ENCODE measurements at regions not wholly inside any gene's neighbourhood (a gene's known extent, or its start where the extent isn't known, plus 50 kb on each side); places are given as distances from the start of the nearest gene placed in this dataset.

- Mint-ChIP-seq H3K4me1 (ENCODE audit: low read depth) (no peaks in the 10 kb centered on the region), H3K36me3 (ENCODE audit: low read depth) (no peaks in the 10 kb centered on the region), H3K9me3 (no peaks in the 10 kb centered on the region), H3K4me3 (no peak overlapping the region), H3K27me3 (ENCODE audit: insufficient read depth) (no peaks in the 10 kb centered on the region), H3K27ac (no peak overlapping the region)
- intact Hi-C loops (cut with micrococcal nuclease): no loop called here
- DNase-seq (ENCODE audit: low spot score): no peak
These were observed 108.1 kb downstream of the GNAT3 start for GRCh38 chr7:80403686-80404241.

- Mint-ChIP-seq H3K27me3 (ENCODE audit: insufficient read depth) (no peaks in the 10 kb centered on the region), H3K4me1 (ENCODE audit: low read depth) (no peaks in the 10 kb centered on the region), H3K9me3 (no peaks in the 10 kb centered on the region), H3K36me3 (ENCODE audit: low read depth) (no peaks in the 10 kb centered on the region), H3K27ac (no peak overlapping the region), H3K4me3 (no peak overlapping the region)
- DNase-seq (ENCODE audit: low spot score): no peak
- intact Hi-C loops (cut with micrococcal nuclease): no loop called here
These were observed 110.2 kb downstream of the GNAT3 start for GRCh38 chr7:80401708-80402107.

GRCh38 chr7:80393786-80394185 lies 118.1 kb downstream of the GNAT3 start:
- Mint-ChIP-seq H3K27me3 (ENCODE audit: insufficient read depth) (no peaks in the 10 kb centered on the region), H3K27ac (no peak overlapping the region), H3K4me3 (no peak overlapping the region), H3K9me3 (no peaks in the 10 kb centered on the region), H3K36me3 (ENCODE audit: low read depth) (no peaks in the 10 kb centered on the region), H3K4me1 (ENCODE audit: low read depth) (no peaks in the 10 kb centered on the region)
- intact Hi-C loops (cut with micrococcal nuclease): loop anchor here (5.0 kb wide), 1 partner anchor 256 kb away; no protein-coding TSS in a partner anchor
- DNase-seq (ENCODE audit: low spot score): no peak

DNA sequence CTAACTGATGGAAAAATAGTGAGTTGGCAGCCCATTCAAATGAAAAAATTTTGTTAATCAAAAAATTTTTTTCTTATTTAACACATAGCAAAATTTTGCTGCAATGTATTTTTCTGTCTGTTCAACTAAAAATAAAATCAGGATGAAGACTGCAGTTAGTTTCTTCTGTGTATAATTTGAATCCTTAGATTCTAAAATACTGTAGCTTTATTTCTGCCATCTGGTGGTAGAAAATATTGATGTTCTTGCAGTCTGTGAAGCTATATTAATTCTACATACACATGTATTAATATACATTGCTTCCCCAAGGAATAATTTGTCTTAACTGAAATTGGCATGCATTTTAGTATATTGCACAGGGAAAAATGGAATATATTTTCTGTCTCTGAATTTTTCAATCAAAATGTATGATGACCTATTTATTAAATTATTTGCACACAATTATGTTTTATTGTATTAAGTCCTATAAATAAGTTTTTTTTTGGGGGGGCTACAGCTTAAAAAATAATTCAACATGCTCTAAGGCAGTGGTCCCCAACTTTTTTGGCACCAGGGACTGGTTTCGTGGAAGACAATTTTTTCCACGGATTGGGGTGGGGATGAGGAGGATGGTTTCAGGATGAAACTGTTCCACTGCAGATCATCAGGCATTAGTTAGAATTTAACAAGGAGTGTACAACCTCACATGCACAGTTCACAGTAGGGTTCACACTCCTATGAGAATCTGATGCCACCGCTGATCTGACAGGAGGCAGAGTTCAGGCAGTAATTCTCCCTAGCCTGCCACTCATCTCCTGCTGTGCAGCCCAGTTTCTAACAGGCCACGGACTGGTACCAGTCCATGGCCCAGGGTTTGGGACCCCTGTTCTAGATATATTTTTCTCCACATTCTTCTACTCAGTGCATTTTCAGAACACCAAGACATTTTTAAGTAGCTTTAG lies 119.4 kb downstream of the GNAT3 start:
- Mint-ChIP-seq H3K9me3 (no peaks in the 10 kb centered on the region), H3K27ac (no peak overlapping the region), H3K27me3 (ENCODE audit: insufficient read depth) (no peaks in the 10 kb centered on the region), H3K36me3 (ENCODE audit: low read depth) (no peaks in the 10 kb centered on the region), H3K4me1 (ENCODE audit: low read depth) (no peaks in the 10 kb centered on the region), H3K4me3 (no peak overlapping the region)
- no peak for DNase-seq (ENCODE audit: low spot score)
- intact Hi-C loops (cut with micrococcal nuclease): loop anchor here (1.0 to 5.0 kb wide), 3 partner anchors 255 to 332 kb away; no protein-coding TSS in a partner anchor

DNA sequence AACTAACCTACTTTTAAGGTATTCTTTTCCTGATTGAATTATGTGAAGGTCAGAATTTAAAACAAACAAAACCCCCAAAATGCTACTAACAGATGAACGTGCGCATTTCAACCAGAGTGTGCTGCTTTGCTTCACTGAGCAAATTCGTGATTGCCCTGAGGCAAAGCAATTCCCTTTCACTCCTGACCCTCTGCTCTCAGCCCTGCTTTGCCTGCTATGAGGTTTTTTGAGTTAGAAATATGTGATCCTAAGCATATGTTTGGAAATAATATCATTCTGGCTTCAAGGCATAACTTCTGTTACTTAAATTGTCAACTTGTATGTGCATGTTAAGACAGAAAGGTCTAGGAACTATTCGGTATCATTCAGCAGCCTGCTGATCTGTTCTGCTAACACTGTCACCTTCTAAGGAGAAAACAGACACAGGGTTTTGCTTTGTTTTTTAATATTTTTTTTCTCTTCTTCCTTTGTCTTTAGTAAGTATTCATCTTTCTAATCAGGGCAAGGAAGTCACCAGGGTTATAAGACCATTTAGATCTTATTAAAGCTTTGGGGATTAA lies 124.2 kb downstream of the GNAT3 start:
- Mint-ChIP-seq H3K9me3 (no peaks in the 10 kb centered on the region), H3K4me3 (no peak overlapping the region), H3K27me3 (ENCODE audit: insufficient read depth) (no peaks in the 10 kb centered on the region), H3K36me3 (ENCODE audit: low read depth) (no peaks in the 10 kb centered on the region), H3K4me1 (ENCODE audit: low read depth) (no peaks in the 10 kb centered on the region), H3K27ac (no peak overlapping the region)
- DNase-seq (ENCODE audit: low spot score): no peak
- intact Hi-C loops (cut with micrococcal nuclease): no loop called here

DNA sequence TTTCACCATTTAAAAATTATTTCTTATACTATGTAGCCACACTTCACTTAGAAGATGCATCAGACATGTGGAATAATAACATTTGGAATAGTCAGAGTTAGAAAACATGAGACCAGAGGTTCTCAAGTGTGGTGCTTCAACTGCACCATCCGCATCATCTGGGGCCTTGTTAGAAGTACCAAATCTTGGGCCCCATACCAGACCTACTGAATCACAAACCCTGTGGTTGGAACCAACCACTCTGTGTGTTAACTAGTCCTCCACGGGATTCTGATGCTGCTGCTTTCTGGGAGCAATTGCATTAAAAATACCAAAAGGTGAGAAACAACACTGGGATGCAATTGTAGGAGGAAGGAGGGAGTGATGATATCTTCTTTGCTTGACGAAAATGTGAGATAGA lies 125.2 kb downstream of the GNAT3 start:
- Mint-ChIP-seq H3K4me1 (ENCODE audit: low read depth) (no peaks in the 10 kb centered on the region), H3K9me3 (no peaks in the 10 kb centered on the region), H3K36me3 (ENCODE audit: low read depth) (no peaks in the 10 kb centered on the region), H3K27ac (no peak overlapping the region), H3K27me3 (ENCODE audit: insufficient read depth) (no peaks in the 10 kb centered on the region), H3K4me3 (no peak overlapping the region)
- intact Hi-C loops (cut with micrococcal nuclease): no loop called here
- DNase-seq (ENCODE audit: low spot score): no peak

DNA sequence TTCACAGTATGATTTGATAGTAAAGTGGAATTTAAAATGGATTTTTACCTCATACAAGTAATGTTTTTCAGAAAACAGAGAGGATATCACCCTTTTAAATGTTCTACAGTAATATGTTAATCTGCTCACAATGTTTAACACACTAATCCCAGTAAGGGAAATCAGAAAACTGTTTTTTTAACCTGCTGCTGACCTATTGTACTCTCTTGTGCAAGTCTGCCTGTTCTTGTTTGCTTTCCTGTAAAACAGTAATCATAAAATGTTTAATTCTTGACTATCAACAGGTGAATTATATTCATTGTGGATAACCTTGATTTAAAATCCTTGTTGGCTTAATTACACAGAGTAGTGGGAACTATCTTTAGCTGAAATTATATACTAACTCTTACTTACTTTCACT lies 126.4 kb downstream of the GNAT3 start:
- intact Hi-C loops (cut with micrococcal nuclease): no loop called here
- Mint-ChIP-seq H3K9me3 (no peaks in the 10 kb centered on the region), H3K36me3 (ENCODE audit: low read depth) (no peaks in the 10 kb centered on the region), H3K27me3 (ENCODE audit: insufficient read depth) (no peaks in the 10 kb centered on the region), H3K27ac (no peak overlapping the region), H3K4me3 (no peak overlapping the region), H3K4me1 (ENCODE audit: low read depth) (no peaks in the 10 kb centered on the region)
- no peak for DNase-seq (ENCODE audit: low spot score)

- Mint-ChIP-seq H3K4me1 (ENCODE audit: low read depth) (no peaks in the 10 kb centered on the region), H3K36me3 (ENCODE audit: low read depth) (no peaks in the 10 kb centered on the region), H3K27ac (no peak overlapping the region), H3K4me3 (no peak overlapping the region), H3K27me3 (ENCODE audit: insufficient read depth) (no peaks in the 10 kb centered on the region), H3K9me3 (no peaks in the 10 kb centered on the region)
- intact Hi-C loops (cut with micrococcal nuclease): no loop called here
- no peak for DNase-seq (ENCODE audit: low spot score)
These were observed 130.9 kb downstream of the GNAT3 start for GRCh38 chr7:80380957-80381356.

GRCh38 chr7:80379034-80379982 lies 132.6 kb downstream of the GNAT3 start:
- Mint-ChIP-seq H3K36me3 (ENCODE audit: low read depth) (no peaks in the 10 kb centered on the region), H3K27me3 (ENCODE audit: insufficient read depth) (no peaks in the 10 kb centered on the region), H3K9me3 (no peaks in the 10 kb centered on the region), H3K4me1 (ENCODE audit: low read depth) (no peaks in the 10 kb centered on the region), H3K27ac (no peak overlapping the region), H3K4me3 (no peak overlapping the region)
- DNase-seq (ENCODE audit: low spot score): no peak
- intact Hi-C loops (cut with micrococcal nuclease): no loop called here

DNA sequence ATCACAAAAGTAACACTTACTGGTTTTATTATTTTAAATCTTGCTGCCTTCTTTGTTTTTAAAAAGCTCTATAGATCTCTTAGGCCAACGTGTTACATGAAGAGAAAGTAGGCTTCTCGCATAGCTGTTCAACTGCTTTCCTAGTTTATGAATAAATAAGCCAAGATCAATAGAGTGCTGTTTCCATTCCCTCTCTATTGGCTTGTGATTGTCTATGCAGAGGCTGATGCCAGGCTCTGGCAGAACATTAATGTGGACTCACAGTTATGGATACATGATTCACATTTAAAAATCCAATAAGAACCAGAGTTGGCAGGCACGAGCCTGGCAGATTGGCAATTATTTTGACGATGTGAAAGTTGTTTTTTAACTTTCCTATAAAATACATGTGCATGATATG lies 137.5 kb downstream of the GNAT3 start:
- Mint-ChIP-seq H3K9me3 (no peaks in the 10 kb centered on the region), H3K4me1 (ENCODE audit: low read depth) (no peaks in the 10 kb centered on the region), H3K27ac (no peak overlapping the region), H3K4me3 (no peak overlapping the region), H3K36me3 (ENCODE audit: low read depth) (no peaks in the 10 kb centered on the region), H3K27me3 (ENCODE audit: insufficient read depth) (no peaks in the 10 kb centered on the region)
- no peak for DNase-seq (ENCODE audit: low spot score)
- intact Hi-C loops (cut with micrococcal nuclease): no loop called here

DNA sequence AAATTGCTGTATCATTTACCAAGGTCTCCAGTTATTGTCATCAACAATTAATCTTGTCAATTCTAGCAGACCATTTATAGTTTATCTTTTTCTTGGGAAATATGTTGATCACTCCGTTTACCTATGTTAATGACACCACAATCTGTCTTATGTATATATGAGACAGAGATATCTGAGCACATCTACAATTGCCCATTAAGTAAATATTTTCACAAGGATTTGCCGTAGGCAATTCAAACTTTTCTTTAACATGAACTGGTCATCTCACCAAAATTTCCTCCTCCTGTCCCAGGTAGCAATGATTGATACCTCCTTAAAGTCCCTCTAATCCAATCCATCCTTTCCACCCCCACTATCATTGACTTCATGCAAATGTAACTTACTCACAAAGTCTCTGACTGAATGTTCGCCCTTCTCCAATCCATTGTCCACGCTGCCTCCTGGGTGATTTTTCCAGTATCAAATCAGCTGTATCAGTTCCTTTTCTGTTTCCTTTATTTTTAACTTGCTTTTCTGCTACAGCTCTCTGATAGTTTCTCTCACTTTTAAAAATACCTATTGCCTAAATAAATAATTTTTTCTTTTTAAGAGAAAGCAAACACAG lies 138.3 kb downstream of the GNAT3 start:
- no peaks in the 10 kb centered on the region for H3K36me3 Mint-ChIP-seq (ENCODE audit: low read depth)
- no peaks in the 10 kb centered on the region for H3K4me1 Mint-ChIP-seq (ENCODE audit: low read depth)

DNA sequence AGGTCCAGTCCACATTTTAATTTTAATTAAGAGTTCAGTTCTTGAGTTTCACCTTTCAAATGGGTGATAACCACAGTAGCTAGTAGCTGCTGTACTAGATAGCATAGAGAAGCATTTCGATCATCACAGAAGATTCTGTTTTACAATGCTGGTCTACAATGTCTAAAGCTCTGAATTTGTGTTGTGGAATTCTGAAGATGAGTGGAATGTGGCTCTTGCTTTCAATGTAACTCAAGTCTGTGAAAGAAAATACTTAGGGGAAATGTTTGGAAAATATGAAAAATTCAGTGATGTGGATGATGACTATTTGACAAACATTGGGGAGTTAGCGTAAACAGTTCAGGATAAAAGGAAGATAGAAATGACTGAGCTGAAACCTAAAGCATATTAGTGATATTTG lies 139.4 kb downstream of the GNAT3 start:
- Mint-ChIP-seq H3K9me3 (no peaks in the 10 kb centered on the region), H3K27me3 (ENCODE audit: insufficient read depth) (no peaks in the 10 kb centered on the region), H3K36me3 (ENCODE audit: low read depth) (no peaks in the 10 kb centered on the region), H3K27ac (no peak overlapping the region), H3K4me3 (no peak overlapping the region), H3K4me1 (ENCODE audit: low read depth) (no peaks in the 10 kb centered on the region)
- intact Hi-C loops (cut with micrococcal nuclease): no loop called here
- DNase-seq (ENCODE audit: low spot score): no peak

More for the DNA sequence above, 138.3 kb downstream of the GNAT3 start:
- no peaks in the 10 kb centered on the region for H3K9me3 Mint-ChIP-seq
- no peak overlapping the region for H3K4me3 Mint-ChIP-seq
- H3K27ac Mint-ChIP-seq: no peak overlapping the region
- no peak for DNase-seq (ENCODE audit: low spot score)
- no peaks in the 10 kb centered on the region for H3K27me3 Mint-ChIP-seq (ENCODE audit: insufficient read depth)
- intact Hi-C loops (cut with micrococcal nuclease): no loop called here

Measured in activated T-helper 1 cell treated with anti-CD3 and anti-CD28 coated beads, Interleukin-12 subunit alpha, Interleukin-12 subunit beta, Interleukin-2, Interleukin-4 antibody, amounts not matched to agents 30 ng/mL and 10 ng/mL and 1 ng/mL, durations not matched to agents 14 hours and 24 hours and 36 hours (primary cell).